GM04503 (cell line): ENCODE measurements at regions not wholly inside any gene's neighbourhood (a gene's known extent, or its start where the extent isn't known, plus 50 kb on each side); places are given as distances from the start of the nearest gene placed in this dataset.

ENCODE experiments used
- DNase-seq: peaks from one replicate; pipeline ENCODE4 v3.0.0-alpha.2; 2012; ENCODE audit warnings: low read depth

DNA sequence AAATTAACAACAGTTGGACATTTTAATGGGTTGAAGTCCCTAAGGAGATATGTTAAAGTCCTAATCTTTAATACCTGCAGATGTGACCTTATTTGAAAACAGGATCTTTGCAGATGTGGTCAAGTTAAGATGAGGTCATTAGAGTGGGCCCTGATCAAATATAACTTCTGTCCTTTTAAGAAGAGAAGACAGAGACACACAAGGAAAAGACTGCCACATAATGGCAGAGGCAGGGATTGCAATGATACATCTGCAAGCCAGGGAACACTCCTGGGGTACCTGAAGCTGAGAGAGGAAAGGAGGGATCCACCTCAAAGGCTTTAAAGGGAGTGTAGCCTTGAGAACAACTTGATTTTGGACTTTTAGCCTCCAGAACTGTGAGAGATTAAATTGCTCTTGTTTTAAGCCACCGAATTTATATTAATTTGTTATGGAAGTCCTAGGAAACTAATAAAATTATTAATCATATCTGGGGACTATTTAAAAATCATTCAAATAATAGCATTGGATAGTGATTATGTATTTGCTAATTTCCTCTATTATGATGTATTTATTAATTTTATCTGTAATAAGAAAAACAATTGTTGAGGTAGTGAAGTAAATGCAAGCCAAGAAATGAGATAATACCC lies 700.0 kb upstream of the PCDH15 start:
- no peak for DNase-seq

DNA sequence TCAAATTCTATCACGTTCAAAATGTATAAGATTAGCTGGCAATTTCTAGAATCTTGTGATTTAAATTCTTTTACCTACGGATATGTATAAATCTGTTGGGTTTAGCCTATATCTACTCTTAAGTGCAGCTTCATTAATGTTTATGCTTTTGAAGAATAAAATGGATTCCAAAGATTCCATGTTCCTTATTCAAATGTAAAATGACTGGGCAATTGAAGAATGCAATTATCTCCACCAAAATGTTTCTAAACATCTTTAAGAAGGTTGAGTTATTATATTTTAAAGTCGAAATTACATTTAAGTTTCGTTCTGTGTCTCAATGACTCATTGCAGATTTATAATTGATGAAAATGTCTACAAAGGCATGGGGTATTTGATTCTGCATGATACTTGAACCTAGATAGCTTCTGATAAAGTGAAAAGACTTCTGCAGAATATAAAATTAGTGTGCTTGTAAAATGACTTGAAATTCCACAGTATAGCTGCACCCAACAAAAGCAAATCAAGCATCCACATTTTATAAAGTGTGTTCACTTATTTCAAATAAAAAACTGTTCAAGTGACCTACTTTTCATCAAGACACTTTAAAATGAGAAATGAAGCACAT lies 697.0 kb upstream of the PCDH15 start:
- no peak for DNase-seq

DNA sequence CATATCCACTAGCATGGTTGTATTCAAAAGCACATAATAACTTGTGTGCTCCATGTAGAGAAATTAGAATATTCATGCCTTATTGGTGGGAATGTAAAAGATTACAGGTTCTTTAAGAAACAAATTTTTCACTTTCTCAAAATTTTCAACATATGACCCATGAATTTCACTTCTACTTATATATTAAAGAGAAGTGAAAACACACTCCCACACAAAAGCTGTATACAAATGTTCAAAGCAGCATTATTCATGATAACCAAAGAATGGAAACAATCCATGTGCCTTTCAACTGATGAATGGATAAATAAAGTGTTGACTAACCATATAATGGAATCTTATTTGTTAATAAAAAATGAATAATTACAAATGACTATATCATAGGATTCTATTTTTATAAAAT lies 694.5 kb upstream of the PCDH15 start:
- DNase-seq = no peak

DNA sequence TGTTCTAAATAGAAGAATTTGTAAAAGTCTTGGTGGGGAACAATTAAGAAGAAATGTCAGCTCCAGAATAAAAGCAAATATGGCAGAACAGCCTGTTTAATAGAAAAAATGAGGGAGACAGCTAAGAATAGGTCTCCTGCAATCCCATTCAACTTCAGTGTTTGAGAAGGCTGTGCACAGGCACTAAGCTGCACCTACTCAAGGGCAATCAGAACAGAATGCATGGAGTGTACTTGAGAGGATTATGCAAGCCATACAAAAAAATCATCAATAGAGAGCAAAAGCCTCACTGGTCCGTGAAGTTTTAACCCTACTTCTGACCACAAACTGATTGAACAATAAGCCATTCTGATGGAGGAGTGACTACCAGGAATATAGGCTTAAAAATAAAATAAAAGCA lies 690.7 kb upstream of the PCDH15 start:
- no peak for DNase-seq

DNA sequence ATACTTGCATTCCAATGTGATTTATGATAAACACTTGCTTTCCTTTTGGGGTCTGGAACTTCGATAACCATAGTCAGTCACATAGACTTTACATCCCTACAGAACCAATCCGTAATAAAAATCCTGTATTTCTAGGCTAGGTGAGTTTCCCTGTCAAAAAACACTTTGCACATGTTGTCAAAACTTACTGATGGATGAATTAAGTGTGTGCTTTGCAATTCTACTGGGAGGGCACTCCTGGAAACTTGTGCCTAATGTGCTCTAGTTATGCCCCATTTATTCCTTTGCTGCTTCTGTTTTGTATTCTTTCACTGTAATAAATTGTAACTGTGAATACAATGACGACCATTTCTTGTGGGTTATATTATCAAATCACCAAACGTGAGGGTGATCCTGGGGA lies 684.8 kb upstream of the PCDH15 start:
- no peak for DNase-seq

DNA sequence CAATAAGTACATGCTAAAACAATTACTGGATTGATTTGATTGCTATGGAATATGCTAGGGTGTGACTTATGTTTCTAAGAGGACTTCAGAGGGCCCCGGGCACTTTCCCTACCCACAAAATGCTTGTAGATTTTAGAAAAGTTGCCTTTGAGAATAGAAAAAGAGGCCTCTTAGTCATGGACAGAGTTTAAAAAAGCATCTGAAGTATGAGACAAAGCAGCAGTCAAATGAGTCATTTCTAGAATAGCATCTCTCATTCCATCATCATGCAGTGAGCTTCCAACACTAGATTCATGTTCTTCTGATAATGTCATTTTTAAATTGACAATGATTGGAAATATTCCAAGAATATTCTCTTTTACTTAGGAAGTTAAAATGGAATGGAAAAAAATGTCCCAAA lies 675.1 kb upstream of the PCDH15 start:
- DNase-seq = no peak

DNA sequence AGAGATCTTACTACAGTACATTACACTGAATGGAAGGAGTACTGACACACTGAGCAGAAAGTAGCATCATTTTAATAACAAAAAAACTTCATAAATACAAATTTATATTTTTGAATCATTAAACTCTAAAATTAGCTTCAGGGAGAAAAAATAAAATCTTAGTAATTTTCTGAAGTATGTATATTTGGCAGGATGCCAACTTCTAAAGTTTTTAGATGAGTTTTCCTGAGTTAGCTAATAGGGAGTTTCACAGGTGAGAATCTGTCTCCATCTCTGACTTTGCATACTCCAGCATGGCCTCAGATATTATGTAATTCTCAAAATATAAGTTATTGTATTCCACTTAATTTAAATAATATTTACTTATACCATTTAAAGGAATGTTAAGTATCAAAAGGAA lies 673.2 kb upstream of the PCDH15 start:
- no peak for DNase-seq

DNA sequence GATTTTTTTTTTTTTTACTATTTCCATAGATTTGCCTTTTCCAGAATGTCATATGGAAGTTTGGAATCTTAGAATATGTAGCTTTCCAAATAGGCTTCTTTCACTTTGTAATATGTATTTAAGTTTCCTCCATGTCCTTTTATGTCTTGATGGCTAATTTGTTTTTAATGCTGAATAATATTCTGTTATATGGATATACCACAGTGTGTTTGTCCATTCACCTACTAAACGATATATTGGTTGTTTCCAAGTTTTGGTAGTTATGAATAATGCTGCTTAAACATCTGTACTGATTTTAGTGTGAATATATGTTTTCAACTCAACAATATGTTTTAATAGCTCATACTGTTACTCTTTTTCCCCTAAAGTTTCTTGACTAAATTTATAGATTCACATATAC lies 669.8 kb upstream of the PCDH15 start:
- DNase-seq = no peak

DNA sequence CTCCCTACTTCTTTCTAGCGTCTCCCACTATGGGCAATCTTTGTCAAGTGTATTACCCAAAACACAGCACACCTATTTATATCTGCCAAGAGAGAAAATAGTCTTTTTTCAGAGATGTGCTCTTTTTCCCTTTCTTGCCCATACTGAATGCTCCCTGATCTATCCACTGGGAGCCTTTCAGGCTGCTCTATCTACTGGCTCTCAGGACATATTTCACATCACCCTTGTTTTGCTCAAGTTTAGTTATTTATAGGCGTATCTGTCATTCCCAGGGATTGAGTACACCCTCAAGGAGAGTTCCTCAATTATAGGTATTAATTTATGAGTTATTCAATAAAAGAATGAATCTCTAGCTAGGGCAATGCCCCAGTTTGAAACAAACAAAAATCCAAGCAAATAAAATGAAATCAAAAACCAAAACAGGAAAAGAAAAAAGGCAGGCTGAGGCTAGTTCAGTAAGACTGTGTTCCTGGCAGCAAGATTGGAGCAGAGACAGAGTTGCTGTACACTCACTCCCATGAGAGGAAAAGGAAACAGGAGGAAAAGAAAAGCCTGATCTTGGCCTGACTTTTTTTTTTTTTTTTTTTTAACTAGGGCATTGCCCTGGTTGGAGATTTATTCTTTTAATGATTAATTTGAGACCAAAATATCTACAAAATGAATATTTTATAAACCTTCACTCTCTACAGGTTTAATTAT lies 665.9 kb upstream of the PCDH15 start:
- no peak for DNase-seq

DNA sequence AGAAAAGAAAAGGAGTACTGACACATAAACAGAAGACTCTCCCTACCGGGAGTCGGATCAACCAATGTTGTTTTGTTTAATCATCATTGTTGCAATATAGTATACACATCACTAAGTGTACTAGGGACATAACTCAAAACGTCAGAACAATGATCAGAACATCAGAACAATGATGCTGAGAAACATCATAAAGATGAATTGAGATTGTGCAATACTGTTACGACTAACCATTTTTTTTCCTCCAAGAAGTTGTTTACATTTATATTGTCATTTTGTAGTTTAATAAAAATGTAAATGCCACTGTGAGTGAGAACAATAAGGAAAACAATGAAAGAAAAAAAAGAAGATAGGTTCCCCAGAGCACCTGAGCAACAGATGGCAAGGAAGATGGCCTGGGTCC lies 663.1 kb upstream of the PCDH15 start:
- DNase-seq = no peak

DNA sequence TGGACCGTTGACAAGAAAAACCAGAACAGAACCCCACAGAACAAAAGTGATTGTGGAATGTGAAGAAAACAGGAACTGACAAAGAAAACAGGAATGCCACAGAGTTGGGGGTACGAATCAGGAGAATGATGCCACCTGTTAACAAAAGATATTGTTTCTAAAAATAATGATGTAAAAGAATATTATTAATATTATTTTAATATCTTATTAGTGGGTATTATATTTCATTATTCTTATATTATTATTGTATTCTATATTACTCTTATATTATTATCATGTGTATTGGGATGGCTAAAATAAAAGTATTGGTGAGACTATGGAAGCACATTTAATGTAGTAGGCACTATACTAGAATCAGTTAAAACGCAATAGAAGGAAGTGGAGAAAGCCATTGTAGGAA lies 659.0 kb upstream of the PCDH15 start:
- no peak for DNase-seq

DNA sequence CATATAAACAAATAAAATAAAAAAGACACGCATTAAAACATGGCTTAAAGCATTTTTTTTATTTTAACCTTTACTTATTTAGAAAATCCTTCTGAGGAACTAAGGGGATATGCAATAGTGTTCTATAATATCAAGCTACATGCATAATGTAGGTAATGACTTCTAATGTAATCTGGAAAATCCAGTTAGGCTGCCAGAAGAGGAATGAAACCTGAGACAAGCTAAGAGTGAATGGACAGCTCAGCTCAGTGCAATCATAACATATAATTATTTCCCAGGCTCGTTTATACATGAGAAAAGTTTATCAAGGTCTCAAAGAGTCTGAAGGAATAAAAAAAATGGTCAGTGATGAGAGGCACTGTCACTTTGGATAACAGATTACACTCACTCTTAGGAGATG lies 649.0 kb upstream of the PCDH15 start:
- DNase-seq = no peak

DNA sequence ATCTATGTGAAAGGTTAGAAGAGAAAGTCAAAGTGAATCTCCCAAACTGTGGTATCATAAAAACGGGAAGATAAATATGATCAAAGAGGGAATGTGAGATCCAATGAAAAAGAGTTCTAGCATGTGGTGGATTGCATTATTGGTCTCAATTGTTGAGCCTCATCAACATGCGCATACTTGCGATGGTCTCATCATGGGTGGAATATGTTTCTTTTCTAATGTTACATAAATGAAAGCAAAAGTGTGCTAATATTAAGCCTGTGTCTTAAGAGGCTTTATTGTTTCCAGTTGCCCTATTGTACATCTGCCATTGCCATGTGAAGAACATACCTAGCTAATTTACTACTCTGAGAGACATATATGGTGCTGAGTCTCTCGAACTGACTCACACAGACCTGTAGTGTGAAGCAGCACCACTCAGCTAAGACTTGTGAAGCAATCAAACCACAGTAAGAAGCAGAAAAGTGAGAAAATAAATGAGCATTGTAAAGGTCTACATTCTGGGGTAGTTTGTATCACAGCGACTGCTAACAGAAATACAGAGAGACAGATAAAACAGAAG lies 645.5 kb upstream of the PCDH15 start:
- no peak for DNase-seq

DNA sequence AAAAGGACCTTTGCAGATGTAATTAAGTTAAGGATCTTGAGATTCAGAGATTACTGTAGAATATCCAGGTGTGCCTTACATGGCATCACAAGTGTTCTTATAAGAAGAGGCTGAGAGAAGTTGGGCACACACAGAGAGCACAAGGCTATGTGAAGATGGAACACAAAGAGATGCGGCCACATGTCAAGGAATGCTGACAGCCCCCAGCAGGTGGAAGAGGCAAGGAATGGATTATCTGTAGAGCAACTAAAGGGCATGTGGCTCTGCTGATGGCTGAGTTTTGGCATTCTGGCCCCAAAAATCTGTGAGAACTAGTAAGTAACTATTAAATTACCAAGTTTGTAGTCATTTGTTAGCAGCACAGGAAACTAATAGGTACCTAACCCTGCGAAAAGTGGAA lies 640.7 kb upstream of the PCDH15 start:
- no peak for DNase-seq

DNA sequence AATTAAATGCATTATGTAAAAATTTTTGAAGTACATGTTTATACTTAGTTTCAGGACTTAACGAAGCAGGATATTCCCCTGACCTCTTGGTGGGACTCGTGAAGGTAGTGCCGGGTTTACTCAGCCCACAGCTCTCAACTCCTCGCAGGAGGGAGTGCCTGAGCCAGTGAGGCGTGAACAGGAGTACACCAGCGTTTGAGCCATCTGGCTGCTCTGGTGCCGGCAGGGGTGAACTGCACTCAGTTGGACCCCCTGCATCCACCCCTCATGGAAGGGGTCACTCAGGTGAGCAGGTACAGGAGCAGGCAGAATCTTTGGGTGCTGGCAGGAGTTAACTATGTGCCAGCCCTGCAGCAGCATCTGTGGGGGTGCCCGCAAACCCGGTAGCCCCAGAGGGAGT lies 625.1 kb upstream of the PCDH15 start:
- no peak for DNase-seq

DNA sequence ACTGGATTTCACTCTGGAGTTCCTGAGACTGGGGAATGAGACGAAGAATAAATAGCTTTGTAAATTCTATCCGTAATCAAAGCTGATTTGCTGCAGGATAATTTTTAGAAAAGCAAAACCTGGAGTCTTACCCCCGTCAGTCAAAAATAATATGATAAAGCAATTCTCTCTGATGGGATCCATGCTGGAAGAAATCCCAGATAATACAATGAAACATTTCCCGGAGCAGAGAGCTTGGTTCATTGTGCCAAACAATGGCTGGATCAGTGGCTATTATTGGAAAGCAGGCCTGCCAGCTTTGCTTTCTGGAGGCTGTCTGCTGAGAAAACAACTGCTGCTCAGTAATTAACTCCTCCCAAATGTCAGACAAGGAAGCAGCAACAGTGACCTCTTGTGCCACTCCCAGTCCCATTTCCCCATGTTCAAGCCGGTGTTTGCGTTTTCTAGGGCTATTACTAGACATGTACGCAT lies 609.4 kb upstream of the PCDH15 start:
- no peak for DNase-seq

DNA sequence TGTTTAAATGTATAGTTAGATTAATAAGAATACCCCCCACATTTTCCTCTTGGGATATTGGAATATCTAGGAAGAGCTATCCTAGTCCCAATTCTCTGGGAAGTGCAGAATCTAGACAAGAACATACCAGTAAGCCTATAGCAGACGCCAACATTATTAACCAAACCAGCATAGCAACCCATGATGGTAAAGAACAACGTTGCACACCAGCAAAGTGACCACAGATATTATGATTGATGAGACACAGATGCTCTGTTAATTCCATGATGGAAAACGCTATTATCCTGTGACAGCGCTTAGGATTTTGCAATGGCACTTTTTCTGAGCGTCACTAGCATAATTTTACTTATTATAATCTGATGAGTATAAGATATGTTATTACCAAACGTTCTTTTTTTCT lies 603.1 kb upstream of the PCDH15 start:
- DNase-seq = no peak

DNA sequence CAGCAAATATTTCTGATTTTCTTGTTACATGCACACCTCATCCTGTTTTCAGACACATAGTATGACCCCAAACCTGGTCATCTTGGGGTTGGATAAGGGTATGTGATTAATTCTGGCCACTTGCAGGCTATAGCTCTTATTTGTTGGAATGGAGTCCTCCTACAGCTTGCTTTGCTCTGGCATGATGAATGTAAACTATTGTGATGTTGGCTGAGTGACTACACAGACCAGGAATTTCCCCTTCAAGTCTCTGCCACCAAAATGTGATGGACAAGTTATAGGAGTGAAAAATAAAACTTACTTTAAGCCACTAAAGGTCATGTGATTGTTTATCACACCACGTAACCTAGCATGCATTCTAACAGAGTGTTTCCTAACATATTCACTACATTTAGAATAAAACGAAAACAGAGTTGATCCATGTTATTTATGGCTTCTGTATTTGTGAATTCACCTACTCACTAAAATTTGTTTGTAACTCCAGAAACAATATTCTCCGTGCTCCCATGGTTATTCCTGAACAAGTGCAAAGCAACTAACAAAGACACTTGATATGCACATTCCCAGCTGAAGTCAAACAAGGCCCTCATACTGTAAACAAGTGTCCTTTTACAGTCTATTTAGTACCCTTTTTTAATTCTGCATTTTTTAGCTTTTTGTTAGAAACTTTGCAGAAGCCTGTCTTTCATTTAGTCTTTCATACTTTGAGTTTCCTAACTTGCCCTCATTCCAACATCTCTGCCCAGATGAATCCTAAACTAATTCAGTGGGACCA lies 599.2 kb upstream of the PCDH15 start:
- no peak for DNase-seq

DNA sequence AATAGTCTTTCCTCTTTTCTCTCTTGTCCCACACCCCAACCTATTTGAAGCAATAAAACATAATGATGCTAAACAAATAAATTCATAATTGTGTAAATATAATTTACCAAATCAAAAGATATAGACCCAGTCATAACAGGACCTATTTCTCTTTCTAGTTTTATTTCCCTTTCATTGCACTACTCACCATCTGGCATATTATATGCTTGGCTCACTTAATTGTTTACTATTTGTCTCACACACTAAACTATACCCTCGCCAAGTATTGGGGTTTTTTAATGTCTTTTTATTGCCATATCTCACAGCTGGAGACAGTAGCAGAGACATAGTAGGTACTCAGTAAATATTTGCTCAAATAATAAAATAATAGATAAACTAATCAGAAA lies 597.5 kb upstream of the PCDH15 start:
- no peak for DNase-seq

DNA sequence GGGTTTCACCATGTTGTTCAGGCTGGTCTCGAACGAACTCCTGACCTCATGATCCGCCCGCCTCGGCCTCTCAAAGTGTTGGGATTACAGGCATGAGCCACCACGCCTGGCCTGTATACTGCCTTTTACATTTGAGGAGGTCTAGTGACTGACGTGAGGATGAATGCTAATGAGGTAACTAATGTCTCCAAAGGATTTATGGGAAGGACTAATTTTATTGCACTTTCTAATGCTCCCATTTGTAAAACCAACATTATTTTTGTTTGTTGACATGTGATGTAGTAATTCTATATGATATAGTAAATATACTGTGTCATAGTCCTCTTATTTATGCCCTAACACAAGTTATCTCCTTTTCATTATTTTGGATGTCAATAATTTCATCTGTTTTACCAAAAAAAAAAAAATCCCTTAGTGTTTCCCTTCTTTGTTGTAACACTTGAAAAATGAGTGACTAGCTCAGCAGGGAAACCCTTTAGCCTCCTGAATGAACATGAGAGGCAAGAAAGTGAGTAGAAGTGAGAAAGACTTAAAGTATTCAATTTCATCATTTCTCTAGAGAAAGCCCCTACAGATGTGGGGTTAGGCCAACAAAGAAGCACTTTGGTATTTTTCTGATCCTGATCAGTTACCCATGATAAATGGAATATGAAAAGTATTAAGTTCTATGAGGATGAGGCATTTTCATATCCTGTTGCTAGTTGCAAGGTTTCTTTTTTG lies 596.9 kb upstream of the PCDH15 start:
- DNase-seq = no peak

DNA sequence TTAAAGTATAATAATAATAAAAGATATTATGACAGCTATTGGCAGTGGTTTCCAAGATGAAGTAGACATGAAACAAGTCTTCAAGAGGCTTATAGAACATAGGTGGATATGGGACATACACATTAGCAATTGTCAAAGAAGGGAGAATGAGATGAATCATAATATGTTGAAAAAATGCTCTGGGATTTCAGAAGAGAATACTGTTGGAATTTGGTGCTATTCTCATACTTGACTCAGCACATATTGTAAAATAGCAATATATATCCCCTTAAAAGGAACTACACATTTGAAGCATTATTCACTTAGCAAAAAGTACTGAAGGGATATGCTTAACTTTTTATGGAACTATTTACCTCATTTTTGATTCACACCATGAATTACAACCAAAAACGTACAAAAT lies 577.2 kb upstream of the PCDH15 start:
- no peak for DNase-seq

DNA sequence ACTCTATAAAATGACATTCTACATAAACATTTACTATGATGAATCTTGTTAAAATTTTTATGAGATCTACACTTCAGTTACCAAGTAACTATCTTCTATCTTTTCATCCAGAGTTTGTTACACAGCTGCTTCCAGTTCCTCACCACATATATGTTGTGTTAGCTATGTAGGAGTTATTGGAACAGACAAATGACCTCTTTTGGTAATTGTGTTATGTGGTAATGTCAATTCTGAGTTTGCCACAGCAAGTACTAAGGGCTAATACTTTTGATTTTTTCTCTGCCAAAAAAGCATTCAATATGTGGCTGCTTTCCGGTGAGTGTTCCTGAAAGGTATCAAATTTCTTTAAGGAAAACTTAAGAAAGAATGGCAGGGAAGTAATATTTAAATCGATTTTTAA lies 573.9 kb upstream of the PCDH15 start:
- no peak for DNase-seq
